SK-N-SH (cell line): ENCODE measurements at regions not wholly inside any gene's neighbourhood (a gene's known extent, or its start where the extent isn't known, plus 50 kb on each side); places are given as distances from the start of the nearest gene placed in this dataset.

Experiments
- CTCF ChIA-PET: fragments of 300-600, 350-600 bp; formaldehyde crosslinking; extraction: SDS; loops from one replicate; lab custom pipeline; 2021; lab: Yijun Ruan, JAX
- POLR2A ChIA-PET: fragments of 350-600 bp; sonication (Branson Sonifier 250); formaldehyde crosslinking; extraction: SDS; loops from one replicate; lab custom pipeline; 2020; ENCODE audit warnings: antibody characterized with exemption, inconsistent platforms; lab: Yijun Ruan, JAX
- DNase-seq: peaks from one replicate; pipeline ENCODE4 v3.0.0; 2012
- H2AFZ ChIP-seq: fragments of 200-600 bp; sonication (generic); 2 replicates; pipeline ENCODE4 v1.8.1; 2016; ENCODE audit warnings: antibody characterized with exemption, mild to moderate bottlenecking, low read depth
- H3F3A ChIP-seq: fragments of 200-600 bp; sonication (generic); replicated peaks from 2 replicates; pipeline ENCODE3; 2016; ENCODE audit warnings: antibody characterized with exemption, mild to moderate bottlenecking; ENCODE audit not compliant: insufficient read depth
- H3K27ac ChIP-seq, 2 experiments: fragments of 200-500 bp in 1 of 2; fragments of 200-600 bp in 1 of 2; sonication (Bioruptor generic) in 1 of 2; sonication (generic), shearing (Covaris generic) in 1 of 2; 2 replicates each; pipeline versions ENCODE4 v1.5.1 to v1.6.1; 2014 to 2016; ENCODE audit warnings: low read depth in 2 of 2, inconsistent platforms in 1 of 2, low read length in 1 of 2, mild to moderate bottlenecking in 1 of 2, mixed read lengths in 1 of 2
- H3K27me3 ChIP-seq: fragments of 200-600 bp; sonication (generic), shearing (Covaris generic); 2 replicates; pipeline ENCODE4 v1.6.1; 2016; ENCODE audit warnings: mixed run types; ENCODE audit not compliant: insufficient read depth
- H3K36me3 ChIP-seq, 2 experiments: fragments of 200-500 bp in 1 of 2; fragments of 200-600 bp in 1 of 2; sonication (Bioruptor generic) in 1 of 2; sonication (generic) in 1 of 2; replicated peaks in 1 of 2; 2 replicates each; pipeline versions ENCODE3 to v1.5.1; 2014 to 2016; ENCODE audit warnings: low read length in 1 of 2, mild to moderate bottlenecking in 1 of 2; ENCODE audit not compliant: insufficient read depth in 2 of 2, control insufficient read depth in 1 of 2
- H3K4me1 ChIP-seq, 2 experiments: fragments of 200-500 bp in 1 of 2; fragments of 200-600 bp in 1 of 2; sonication (Bioruptor generic) in 1 of 2; sonication (generic), shearing (Covaris generic) in 1 of 2; 2 replicates each; pipeline versions ENCODE4 v1.5.1 to v1.6.1; 2014 to 2016; ENCODE audit warnings: low read depth in 1 of 2, low read length in 1 of 2, mixed run types in 1 of 2; ENCODE audit not compliant: insufficient read depth in 2 of 2, control insufficient read depth in 1 of 2
- H3K4me2 ChIP-seq: fragments of 200-600 bp; sonication (generic), shearing (Covaris generic); 2 replicates; pipeline ENCODE4 v1.6.1; 2017; ENCODE audit warnings: mixed run types
- H3K4me3 ChIP-seq, 2 experiments: fragments of 200-500 bp in 1 of 2; fragments of 200-600 bp in 1 of 2; sonication (Bioruptor generic) in 1 of 2; sonication (generic), shearing (Covaris generic) in 1 of 2; 2 replicates each; pipeline versions ENCODE4 v1.5.1 to v1.8.1; 2014 to 2016; ENCODE audit warnings: low read depth in 2 of 2, inconsistent platforms in 1 of 2, low read length in 1 of 2, mild to moderate bottlenecking in 1 of 2, mixed read lengths in 1 of 2, moderate library complexity in 1 of 2
- H3K79me2 ChIP-seq: fragments of 200-600 bp; sonication (generic); 2 replicates; pipeline ENCODE4 v1.8.1; 2017; ENCODE audit warnings: mild to moderate bottlenecking; ENCODE audit not compliant: insufficient read depth
- H3K9ac ChIP-seq: fragments of 200-600 bp; sonication (generic); 2 replicates; pipeline ENCODE4 v1.6.1; 2017; ENCODE audit warnings: mixed run types
- H3K9me2 ChIP-seq: fragments of 200-600 bp; sonication (generic); 2 replicates; pipeline ENCODE4 v1.6.1; 2017; ENCODE audit warnings: mixed run types
- H3K9me3 ChIP-seq: fragments of 200-600 bp; sonication (generic); 2 replicates; pipeline ENCODE4 v1.6.1; 2017; ENCODE audit warnings: mixed run types, mild to moderate bottlenecking, moderate library complexity
- H4K20me1 ChIP-seq: fragments of 200-600 bp; sonication (generic); 2 replicates; pipeline ENCODE4 v1.6.1; 2017; ENCODE audit warnings: mild to moderate bottlenecking, mixed run types; ENCODE audit not compliant: insufficient read depth
- CTCF ChIP-seq: fragments of 200-600 bp; sonication (generic); IDR thresholded peaks from 2 replicates; pipeline ENCODE4 v1.6.1; 2017; ENCODE audit warnings: antibody characterized with exemption, mild to moderate bottlenecking, moderate library complexity
- ELF1 ChIP-seq: IDR thresholded peaks from 2 replicates; pipeline ENCODE4 v1.4.0; 2012
- EP300 ChIP-seq, 2 experiments: IDR thresholded peaks; 2 replicates each; pipeline versions ENCODE4 v1.4.0 to v1.6.1; 2012; ENCODE audit warnings: borderline replicate concordance in 1 of 2, low read depth in 1 of 2, low read length in 1 of 2
- EZH2phosphoT487 ChIP-seq: fragments of 200-600 bp; sonication (generic); IDR thresholded peaks from 2 replicates; pipeline ENCODE4 v1.6.1; 2017; ENCODE audit warnings: low read depth, mixed run types, mild to moderate bottlenecking, antibody characterized with exemption, moderate library complexity, borderline replicate concordance
- FOSL2 ChIP-seq: IDR thresholded peaks from 2 replicates; pipeline ENCODE4 v1.4.0; 2012; ENCODE audit warnings: low read depth, mild to moderate bottlenecking, moderate library complexity, borderline replicate concordance
- FOXJ3 ChIP-seq: sonication (generic); formaldehyde crosslinking; IDR thresholded peaks from 2 replicates; pipeline ENCODE4 v1.5.1; 2020; ENCODE audit warnings: mild to moderate bottlenecking, missing genetic modification reagents
- MEF2A ChIP-seq: IDR thresholded peaks from 2 replicates; pipeline ENCODE4 v1.4.0; 2012; ENCODE audit warnings: low read depth, borderline replicate concordance
- NFIC ChIP-seq: IDR thresholded peaks from 2 replicates; pipeline ENCODE4 v1.4.0; 2012; ENCODE audit warnings: borderline replicate concordance
- NRF1 ChIP-seq: IDR thresholded peaks from 2 replicates; pipeline ENCODE4 v1.6.1; 2012; ENCODE audit warnings: low read depth, mild to moderate bottlenecking, low read length
- POLR2AphosphoS5 ChIP-seq: IDR thresholded peaks from 2 replicates; pipeline ENCODE4 v1.6.1; 2012; ENCODE audit warnings: low read depth, low read length
- RAD21 ChIP-seq: IDR thresholded peaks from 2 replicates; pipeline ENCODE4 v1.6.1; 2012; ENCODE audit warnings: mild to moderate bottlenecking, low read length
- REST ChIP-seq: IDR thresholded peaks from 2 replicates; pipeline ENCODE4 v1.6.1; 2012; ENCODE audit warnings: mild to moderate bottlenecking, low read depth, low read length, moderate library complexity
- RFX5 ChIP-seq: IDR thresholded peaks from 2 replicates; pipeline ENCODE4 v1.6.1; 2012; ENCODE audit warnings: mild to moderate bottlenecking, improper control_type of control experiment, low read length
- RXRA ChIP-seq: IDR thresholded peaks from 2 replicates; pipeline ENCODE4 v1.4.0; 2012; ENCODE audit warnings: low read depth, mild to moderate bottlenecking, borderline replicate concordance
- SMC3 ChIP-seq: IDR thresholded peaks from 2 replicates; pipeline ENCODE4 v1.6.1; 2012; ENCODE audit warnings: low read depth, low read length, improper control_type of control experiment
- TAF1 ChIP-seq: IDR thresholded peaks from 2 replicates; pipeline ENCODE4 v1.6.1; 2012; ENCODE audit warnings: low read depth, mild to moderate bottlenecking, low read length, moderate library complexity, borderline replicate concordance
- TCF12 ChIP-seq: IDR thresholded peaks from 2 replicates; pipeline ENCODE4 v1.4.0; 2012
- TEAD4 ChIP-seq: IDR thresholded peaks from 2 replicates; pipeline ENCODE4 v1.4.0; 2012; ENCODE audit warnings: mild to moderate bottlenecking, borderline replicate concordance; ENCODE audit not compliant: insufficient read depth
- USF1 ChIP-seq: IDR thresholded peaks from 2 replicates; pipeline ENCODE4 v1.4.0; 2012; ENCODE audit warnings: low read depth, borderline replicate concordance
- USF2 ChIP-seq: fragments of 150-350 bp; IDR thresholded peaks from 2 replicates; pipeline ENCODE4 v1.6.1; 2017; ENCODE audit warnings: antibody characterized with exemption, low read length, low read depth, borderline replicate concordance
- WGBS: methylation state at CpG from one replicate; pipeline ENCODE4 v1.1.6; 2017; ENCODE audit warnings: low lambda C conversion rate; 5-methylcytosine and 5-hydroxymethylcytosine counted together

DNA sequence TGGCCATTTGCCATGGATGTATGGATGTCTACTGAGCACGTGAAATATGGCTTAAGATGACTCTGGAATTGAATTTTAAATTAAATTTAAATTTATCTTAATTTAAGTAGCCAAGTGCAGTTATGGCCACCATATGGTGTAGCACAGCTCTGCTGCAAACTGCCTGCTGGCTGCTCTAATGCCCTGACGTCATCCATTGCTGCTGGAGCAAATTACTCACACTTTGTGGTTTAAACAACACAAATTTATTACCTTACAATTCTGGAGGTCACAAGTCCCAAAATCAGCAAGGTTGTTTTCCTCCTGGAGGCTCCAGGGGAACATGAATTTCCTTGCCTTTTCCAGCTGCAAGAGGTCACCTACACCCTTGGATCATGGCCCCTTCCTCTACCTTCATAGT, 679.3 kb upstream of the EEF2KMT start:
- CTCF ChIA-PET = no interaction called here
- Histone ChIP-seq H3K4me3 (no peak overlapping the region), H3K9me3 (no peaks in the 10 kb centered on the region), H3K27me3 (no peaks in the 10 kb centered on the region)
- TF ChIP-seq USF2 = no peak
- no peak for TF ChIP-seq RAD21
- no peak for TF ChIP-seq RFX5
- no peak for TF ChIP-seq FOXJ3 (CRISPR knock-in tag)
- TF ChIP-seq POLR2AphosphoS5 = no peak
- TF ChIP-seq RXRA = no peak
- TF ChIP-seq TEAD4 = no peak
- TF ChIP-seq CTCF = no peak
- TF ChIP-seq MEF2A = no peak
- no peak for TF ChIP-seq EZH2phosphoT487
- TF ChIP-seq NRF1 = no peak
- TF ChIP-seq ELF1 = no peak
- no peak for TF ChIP-seq TAF1
- no peak for TF ChIP-seq REST
- TF ChIP-seq NFIC = no peak
- TF ChIP-seq USF1 = no peak
- TF ChIP-seq FOSL2 = no peak
- TF ChIP-seq TCF12 = no peak
- TF ChIP-seq EP300 (IDR thresholded peaks at IDR 0.05; ENCODE audit: borderline replicate concordance in 1 of 2, low read depth in 1 of 2, low read length in 1 of 2) = no peak
- no peak for TF ChIP-seq SMC3
- TF ChIP-seq, all 33 proteins: peak for 0
- Histone ChIP-seq H3K4me1 (no peaks in the 10 kb centered on the region; a peak in 1 of 4 replicates), H3K27ac (no peak overlapping the region), H4K20me1 (no peaks in the 10 kb centered on the region), H3K4me2 (no peak overlapping the region), H3K9me2 (no peaks in the 10 kb centered on the region), H3K36me3 (no peaks in the 10 kb centered on the region), H3F3A (no peaks in the 10 kb centered on the region), H3K9ac (no peak overlapping the region), H3K79me2 (no peaks in the 10 kb centered on the region), H2AFZ (no peak overlapping the region)
- WGBS = 14% methylated on average over 2 of the region's 2 CpGs
- POLR2A ChIA-PET = no interaction called here
- no peak for DNase-seq
